GM12878 (cell line): ENCODE measurements at regions not wholly inside any gene's neighbourhood (a gene's known extent, or its start where the extent isn't known, plus 50 kb on each side); places are given as distances from the start of the nearest gene placed in this dataset.

Experiments
- BRCA1 ChIP-seq: IDR thresholded peaks from 2 replicates; pipeline ENCODE4 v1.6.1; 2011; ENCODE audit warnings: low read depth, low read length, improper control_type of control experiment
- CREB1 ChIP-seq: IDR thresholded peaks from 2 replicates; pipeline ENCODE4 v1.6.1; 2012; ENCODE audit warnings: low read depth, mild to moderate bottlenecking, inconsistent platforms
- ETV6 ChIP-seq, 2 experiments: fragments of 450-650 bp in 1 of 2; IDR thresholded peaks in 1 of 2; conservative IDR thresholded peaks in 1 of 2; 2 replicates each; pipeline ENCODE4 v1.6.1; 2014; ENCODE audit warnings: antibody characterized with exemption in 1 of 2, borderline replicate concordance in 1 of 2, low read depth in 1 of 2, mild to moderate bottlenecking in 1 of 2, moderate library complexity in 1 of 2
- EZH2 ChIP-seq: IDR thresholded peaks from 2 replicates; pipeline ENCODE4 v1.6.1; 2012; ENCODE audit warnings: low read depth, mild to moderate bottlenecking, control low read depth, inconsistent platforms, low read length, borderline replicate concordance; ENCODE audit not compliant: control insufficient read depth
- MYC ChIP-seq: IDR thresholded peaks from 2 replicates; pipeline ENCODE4 v1.6.1; 2011; ENCODE audit warnings: mild to moderate bottlenecking, low read length, moderate library complexity, inconsistent platforms; ENCODE audit not compliant: insufficient read depth, insufficient replicate concordance, insufficient read length, severe bottlenecking
- PML ChIP-seq: IDR thresholded peaks from 2 replicates; pipeline ENCODE4 v1.6.1; 2012; ENCODE audit warnings: low read length, inconsistent platforms
- SP1 ChIP-seq: IDR thresholded peaks from one replicate; pipeline ENCODE4 v1.6.1; 2011; ENCODE audit warnings: low read depth, low read length
- SREBF2 ChIP-seq: IDR thresholded peaks from 2 replicates; pipeline ENCODE4 v1.6.1; 2012; ENCODE audit warnings: mild to moderate bottlenecking, low read length
- ZNF207 ChIP-seq: fragments of 450-650 bp; IDR thresholded peaks from 2 replicates; pipeline ENCODE4 v1.6.1; 2014; ENCODE audit warnings: antibody characterized with exemption, mild to moderate bottlenecking, borderline replicate concordance
- ZNF274 ChIP-seq: IDR thresholded peaks from one replicate; pipeline ENCODE4 v1.8.0; 2011; ENCODE audit not compliant: insufficient read length, insufficient read depth
- TF ChIP-seq, protein P1 (sequence below): IDR thresholded peaks from 2 replicates; pipeline ENCODE4 v1.6.1; 2012; ENCODE audit warnings: low read depth, low read length, improper control_type of control experiment
- TF ChIP-seq, protein P2 (sequence below): fragments of 450-650 bp; IDR thresholded peaks from 2 replicates; pipeline ENCODE4 v1.6.1; 2014; ENCODE audit warnings: mild to moderate bottlenecking
- TF ChIP-seq, protein P3 (sequence below), 3 experiments: IDR thresholded peaks in 2 of 3; conservative IDR thresholded peaks in 1 of 3; 2 replicates each; pipeline ENCODE4 v1.5.1; 2011; ENCODE audit warnings: low read depth in 3 of 3, low read length in 3 of 3, mild to moderate bottlenecking in 3 of 3, control low read depth in 2 of 3, moderate library complexity in 2 of 3, inconsistent platforms in 1 of 3, mixed read lengths in 1 of 3; ENCODE audit not compliant: control insufficient read depth in 2 of 3, insufficient read depth in 1 of 3; ENCODE audit errors: extremely low read depth in 1 of 3
- TF ChIP-seq, protein P4 (sequence below): IDR thresholded peaks from 2 replicates; pipeline ENCODE4 v1.6.1; 2011; ENCODE audit warnings: low read depth, low read length, improper control_type of control experiment, borderline replicate concordance

GRCh38 chr4:141402712-141403111, 182.0 kb downstream of the ZNF330 start:
- no peak for TF ChIP-seq EZH2
- no peak for TF ChIP-seq PML
- TF ChIP-seq, protein P1, sequence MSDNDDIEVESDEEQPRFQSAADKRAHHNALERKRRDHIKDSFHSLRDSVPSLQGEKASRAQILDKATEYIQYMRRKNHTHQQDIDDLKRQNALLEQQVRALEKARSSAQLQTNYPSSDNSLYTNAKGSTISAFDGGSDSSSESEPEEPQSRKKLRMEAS, result no peak
- no peak for TF ChIP-seq SREBF2
- TF ChIP-seq, protein P2, sequence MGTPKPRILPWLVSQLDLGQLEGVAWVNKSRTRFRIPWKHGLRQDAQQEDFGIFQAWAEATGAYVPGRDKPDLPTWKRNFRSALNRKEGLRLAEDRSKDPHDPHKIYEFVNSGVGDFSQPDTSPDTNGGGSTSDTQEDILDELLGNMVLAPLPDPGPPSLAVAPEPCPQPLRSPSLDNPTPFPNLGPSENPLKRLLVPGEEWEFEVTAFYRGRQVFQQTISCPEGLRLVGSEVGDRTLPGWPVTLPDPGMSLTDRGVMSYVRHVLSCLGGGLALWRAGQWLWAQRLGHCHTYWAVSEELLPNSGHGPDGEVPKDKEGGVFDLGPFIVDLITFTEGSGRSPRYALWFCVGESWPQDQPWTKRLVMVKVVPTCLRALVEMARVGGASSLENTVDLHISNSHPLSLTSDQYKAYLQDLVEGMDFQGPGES, result no peak
- TF ChIP-seq, protein P3, sequence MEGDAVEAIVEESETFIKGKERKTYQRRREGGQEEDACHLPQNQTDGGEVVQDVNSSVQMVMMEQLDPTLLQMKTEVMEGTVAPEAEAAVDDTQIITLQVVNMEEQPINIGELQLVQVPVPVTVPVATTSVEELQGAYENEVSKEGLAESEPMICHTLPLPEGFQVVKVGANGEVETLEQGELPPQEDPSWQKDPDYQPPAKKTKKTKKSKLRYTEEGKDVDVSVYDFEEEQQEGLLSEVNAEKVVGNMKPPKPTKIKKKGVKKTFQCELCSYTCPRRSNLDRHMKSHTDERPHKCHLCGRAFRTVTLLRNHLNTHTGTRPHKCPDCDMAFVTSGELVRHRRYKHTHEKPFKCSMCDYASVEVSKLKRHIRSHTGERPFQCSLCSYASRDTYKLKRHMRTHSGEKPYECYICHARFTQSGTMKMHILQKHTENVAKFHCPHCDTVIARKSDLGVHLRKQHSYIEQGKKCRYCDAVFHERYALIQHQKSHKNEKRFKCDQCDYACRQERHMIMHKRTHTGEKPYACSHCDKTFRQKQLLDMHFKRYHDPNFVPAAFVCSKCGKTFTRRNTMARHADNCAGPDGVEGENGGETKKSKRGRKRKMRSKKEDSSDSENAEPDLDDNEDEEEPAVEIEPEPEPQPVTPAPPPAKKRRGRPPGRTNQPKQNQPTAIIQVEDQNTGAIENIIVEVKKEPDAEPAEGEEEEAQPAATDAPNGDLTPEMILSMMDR (IDR thresholded peaks at IDR 0.05 in 2 of 3, conservative IDR thresholded peaks at IDR 0.05 in 1 of 3; ENCODE audit: control insufficient read depth in 2 of 3, extremely low read depth in 1 of 3, insufficient read depth in 1 of 3, low read depth in 3 of 3, low read length in 3 of 3), result no peak
- TF ChIP-seq SP1, result no peak
- TF ChIP-seq ZNF207, result no peak
- TF ChIP-seq BRCA1, result no peak
- TF ChIP-seq MYC, result no peak
- TF ChIP-seq ETV6 (conservative IDR thresholded peaks at IDR 0.05 in 1 of 2, IDR thresholded peaks at IDR 0.05 in 1 of 2; ENCODE audit: borderline replicate concordance in 1 of 2, low read depth in 1 of 2), result no peak
- TF ChIP-seq, protein P4, sequence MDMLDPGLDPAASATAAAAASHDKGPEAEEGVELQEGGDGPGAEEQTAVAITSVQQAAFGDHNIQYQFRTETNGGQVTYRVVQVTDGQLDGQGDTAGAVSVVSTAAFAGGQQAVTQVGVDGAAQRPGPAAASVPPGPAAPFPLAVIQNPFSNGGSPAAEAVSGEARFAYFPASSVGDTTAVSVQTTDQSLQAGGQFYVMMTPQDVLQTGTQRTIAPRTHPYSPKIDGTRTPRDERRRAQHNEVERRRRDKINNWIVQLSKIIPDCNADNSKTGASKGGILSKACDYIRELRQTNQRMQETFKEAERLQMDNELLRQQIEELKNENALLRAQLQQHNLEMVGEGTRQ, result no peak
- TF ChIP-seq CREB1, result no peak
- TF ChIP-seq ZNF274, result no peak
